H1 (cell line): ENCODE measurements at regions not wholly inside any gene's neighbourhood (a gene's known extent, or its start where the extent isn't known, plus 50 kb on each side); places are given as distances from the start of the nearest gene placed in this dataset.

Experiments
- CTCF ChIA-PET: fragments of 300-600 bp; sonication (Branson Sonifier 250); formaldehyde crosslinking; loops from one replicate; lab custom pipeline; 2021; ENCODE audit not compliant: partially characterized antibody; lab: Charles Lee
- POLR2A ChIA-PET: fragments of 300-600 bp; sonication (Branson Sonifier 250); formaldehyde crosslinking; loops from one replicate; lab custom pipeline; 2021; ENCODE audit warnings: inconsistent platforms; ENCODE audit not compliant: partially characterized antibody; lab: Charles Lee
- DNase-seq, 2 experiments: peaks; one replicate each; pipeline versions ENCODE4 v3.0.0 to v3.0.0-alpha.2; 2010 to 2022; ENCODE audit warnings: low spot score in 2 of 2, low read depth in 1 of 2, mixed read lengths in 1 of 2
- FAIRE-seq: peaks from 2 replicates; lab custom pipeline; 2011; peaks lifted over from hg19 to GRCh38; lab: Jason Lieb, UNC
- H2AFZ ChIP-seq: 2 replicates; pipeline ENCODE4 v1.8.1; 2012; ENCODE audit warnings: low read length, inconsistent platforms
- H2AK5ac ChIP-seq: 2 replicates; pipeline ENCODE4 v1.6.1; 2013; ENCODE audit warnings: low read depth, low read length
- H2BK120ac ChIP-seq: replicated peaks from 2 replicates; pipeline ENCODE3; 2013; ENCODE audit warnings: low read depth, low read length, inconsistent platforms
- H2BK12ac ChIP-seq: 2 replicates; pipeline ENCODE4 v1.6.1; 2013; ENCODE audit warnings: low read depth, low read length
- H2BK15ac ChIP-seq: 2 replicates; pipeline ENCODE4 v1.6.1; 2013; ENCODE audit warnings: low read length
- H2BK20ac ChIP-seq: 2 replicates; pipeline ENCODE4 v1.6.1; 2013; ENCODE audit warnings: low read length
- H2BK5ac ChIP-seq: 2 replicates; pipeline ENCODE4 v1.6.1; 2013; ENCODE audit warnings: low read depth, low read length
- H3K14ac ChIP-seq: 2 replicates; pipeline ENCODE4 v1.6.1; 2013; ENCODE audit warnings: inconsistent platforms; ENCODE audit not compliant: insufficient read length
- H3K18ac ChIP-seq: 2 replicates; pipeline ENCODE4 v1.6.1; 2013; ENCODE audit warnings: low read length; ENCODE audit errors: extremely low read depth
- H3K23ac ChIP-seq: 2 replicates; pipeline ENCODE4 v1.6.1; 2013; ENCODE audit warnings: inconsistent platforms; ENCODE audit not compliant: insufficient read length
- H3K23me2 ChIP-seq: 2 replicates; pipeline ENCODE4 v1.6.1; 2013; ENCODE audit warnings: low read depth, low read length
- H3K27ac ChIP-seq: 2 replicates; pipeline ENCODE4 v1.6.1; 2011; ENCODE audit warnings: low read depth, low read length, inconsistent platforms
- H3K27me3 ChIP-seq, 4 experiments: replicated peaks in 1 of 4; 1 replicate in 1 of 4; 2 replicates in 3 of 4; pipeline versions ENCODE4 v1.6.1 to v1.8.1; 2011 to 2013; ENCODE audit warnings: low read length in 3 of 4, mild to moderate bottlenecking in 3 of 4, inconsistent platforms in 2 of 4, mixed read lengths in 2 of 4, moderate library complexity in 1 of 4; ENCODE audit not compliant: control insufficient read depth in 3 of 4, insufficient read depth in 3 of 4; ENCODE audit errors: extremely low read depth in 1 of 4
- H3K36me3 ChIP-seq, 4 experiments: 2 replicates each; pipeline versions ENCODE4 v1.6.1 to v1.8.1; 2011 to 2013; ENCODE audit warnings: mild to moderate bottlenecking in 4 of 4, low read length in 3 of 4, moderate library complexity in 2 of 4, control low read depth in 1 of 4, inconsistent platforms in 1 of 4; ENCODE audit not compliant: insufficient read depth in 4 of 4, control insufficient read depth in 2 of 4
- H3K4ac ChIP-seq: replicated peaks from 2 replicates; pipeline ENCODE3; 2013; ENCODE audit warnings: low read length, low read depth, mixed read lengths, inconsistent platforms; ENCODE audit not compliant: insufficient read length
- H3K4me1 ChIP-seq, 4 experiments: replicated peaks in 1 of 4; 1 replicate in 1 of 4; 2 replicates in 3 of 4; pipeline versions ENCODE4 v1.6.1 to v1.8.1; 2011 to 2013; ENCODE audit warnings: low read length in 3 of 4, inconsistent platforms in 2 of 4, mixed read lengths in 1 of 4; ENCODE audit not compliant: insufficient read depth in 4 of 4, control insufficient read depth in 3 of 4
- H3K4me2 ChIP-seq, 2 experiments: 2 replicates each; pipeline versions ENCODE4 v1.6.1 to v1.8.1; 2011 to 2013; ENCODE audit warnings: low read depth in 2 of 2, low read length in 2 of 2, control low read depth in 1 of 2, inconsistent platforms in 1 of 2, mild to moderate bottlenecking in 1 of 2; ENCODE audit not compliant: insufficient read depth in 1 of 2
- H3K4me3 ChIP-seq, 4 experiments: fragments of 200-600, 300-600 bp in 1 of 4; sonication (generic), shearing (Covaris generic), sonication (Bioruptor Twin) in 1 of 4; 2 replicates each; pipeline versions ENCODE4 v1.5.1 to v1.8.1; 2011 to 2016; ENCODE audit warnings: low read length in 4 of 4, low read depth in 3 of 4, control low read depth in 2 of 4, inconsistent platforms in 2 of 4, mild to moderate bottlenecking in 2 of 4, mixed read lengths in 1 of 4, moderate library complexity in 1 of 4; ENCODE audit not compliant: insufficient read depth in 2 of 4; ENCODE audit errors: extremely low read depth in 1 of 4
- H3K56ac ChIP-seq: replicated peaks from 2 replicates; pipeline ENCODE3; 2013; ENCODE audit warnings: low read depth, mild to moderate bottlenecking, mixed read lengths, low read length, inconsistent platforms; ENCODE audit not compliant: insufficient read length
- H3K79me1 ChIP-seq: 2 replicates; pipeline ENCODE4 v1.6.1; 2013; ENCODE audit warnings: low read depth, low read length, control low read depth
- H3K79me2 ChIP-seq, 2 experiments: 2 replicates each; pipeline versions ENCODE4 v1.6.1 to v1.8.1; 2012 to 2013; ENCODE audit warnings: low read length in 2 of 2, mild to moderate bottlenecking in 2 of 2, inconsistent platforms in 1 of 2; ENCODE audit not compliant: insufficient read depth in 2 of 2, control insufficient read depth in 1 of 2
- H3K9ac ChIP-seq, 4 experiments: replicated peaks in 1 of 4; 1 replicate in 1 of 4; 2 replicates in 3 of 4; pipeline versions ENCODE4 v1.6.1 to v1.8.1; 2011 to 2013; ENCODE audit warnings: low read depth in 3 of 4, low read length in 3 of 4, control low read depth in 2 of 4, mild to moderate bottlenecking in 2 of 4, moderate library complexity in 2 of 4, inconsistent platforms in 1 of 4; ENCODE audit errors: extremely low read depth in 1 of 4
- H3K9me3 ChIP-seq, 2 experiments: 2 replicates each; pipeline versions ENCODE4 v1.6.1 to v1.8.1; 2012 to 2013; ENCODE audit warnings: mild to moderate bottlenecking in 2 of 2, moderate library complexity in 2 of 2, control low read depth in 1 of 2, inconsistent platforms in 1 of 2, low read depth in 1 of 2, low read length in 1 of 2, mixed read lengths in 1 of 2; ENCODE audit not compliant: insufficient read depth in 2 of 2
- H4K20me1 ChIP-seq, 2 experiments: replicated peaks in 1 of 2; 2 replicates each; pipeline versions ENCODE3 to v1.8.1; 2011 to 2013; ENCODE audit warnings: inconsistent platforms in 2 of 2, low read length in 2 of 2, mild to moderate bottlenecking in 1 of 2; ENCODE audit not compliant: insufficient read depth in 2 of 2, control insufficient read depth in 1 of 2
- H4K5ac ChIP-seq: 2 replicates; pipeline ENCODE4 v1.6.1; 2013; ENCODE audit warnings: low read length, low read depth, mixed read lengths, inconsistent platforms; ENCODE audit not compliant: insufficient read length
- H4K8ac ChIP-seq: 2 replicates; pipeline ENCODE4 v1.8.0; 2013; ENCODE audit warnings: mild to moderate bottlenecking, moderate library complexity, low read length, inconsistent platforms; ENCODE audit not compliant: insufficient read depth; ENCODE audit errors: extremely low read depth
- H4K91ac ChIP-seq: replicated peaks from 2 replicates; pipeline ENCODE3; 2013; ENCODE audit warnings: low read length, mixed read lengths, inconsistent platforms; ENCODE audit not compliant: insufficient read length
- PHF8 ChIP-seq: fragments of 200-600 bp; sonication (generic); conservative IDR thresholded peaks from 2 replicates; pipeline ENCODE4 v1.7.1; 2012; ENCODE audit warnings: low read depth, mild to moderate bottlenecking, inconsistent platforms, low read length, moderate library complexity
- SAP30 ChIP-seq: fragments of 300-600 bp; sonication (generic); IDR thresholded peaks from 2 replicates; pipeline ENCODE4 v1.7.1; 2012; ENCODE audit warnings: low read length, moderate library complexity, mild to moderate bottlenecking, inconsistent platforms; ENCODE audit not compliant: insufficient read depth, insufficient replicate concordance
- SIN3A ChIP-seq, 2 experiments: IDR thresholded peaks in 1 of 2; conservative IDR thresholded peaks in 1 of 2; 2 replicates each; pipeline ENCODE4 v1.6.1; 2011 to 2012; ENCODE audit warnings: low read length in 2 of 2, improper control_type of control experiment in 1 of 2, low read depth in 1 of 2, mild to moderate bottlenecking in 1 of 2
- SRF ChIP-seq: IDR thresholded peaks from 2 replicates; pipeline ENCODE4 v1.6.1; 2011; ENCODE audit warnings: mild to moderate bottlenecking, low read depth, low read length, moderate library complexity
- TAF7 ChIP-seq: optimal IDR thresholded peaks from 2 replicates; pipeline ENCODE3; 2011; ENCODE audit warnings: low read depth, mild to moderate bottlenecking, inconsistent platforms, low read length, moderate library complexity, borderline replicate concordance
- TCF12 ChIP-seq: IDR thresholded peaks from 2 replicates; pipeline ENCODE4 v1.6.1; 2011; ENCODE audit warnings: low read depth, mild to moderate bottlenecking, low read length
- ZNF274 ChIP-seq: IDR thresholded peaks from 2 replicates; pipeline ENCODE4 v1.7.0; 2012; ENCODE audit warnings: low read length, borderline replicate concordance; ENCODE audit errors: extremely low read depth
- WGBS, 2 experiments: shearing (Covaris generic) in 1 of 2; methylation state at CpG; one replicate each; pipeline versions ENCODE4 v1.1.6 to v1.1.7; 2013 to 2015; ENCODE audit warnings: low lambda C conversion rate in 2 of 2, mixed read lengths in 2 of 2, inconsistent platforms in 1 of 2, low coverage in 1 of 2, missing lambda C conversion rate in 1 of 2; ENCODE audit not compliant: insufficient replicate concordance in 2 of 2, insufficient coverage in 1 of 2, insufficient read length in 1 of 2; ENCODE audit errors: extremely low coverage in 1 of 2, missing lambda C conversion rate in 1 of 2; 5-methylcytosine and 5-hydroxymethylcytosine counted together
- TF ChIP-seq, protein P1 (sequence below): IDR thresholded peaks from 2 replicates; pipeline ENCODE4 v1.6.1; 2011; ENCODE audit warnings: low read length, improper control_type of control experiment
- TF ChIP-seq, protein P2 (sequence below): IDR thresholded peaks from 2 replicates; pipeline ENCODE4 v1.6.1; 2012; ENCODE audit warnings: inconsistent platforms

DNA sequence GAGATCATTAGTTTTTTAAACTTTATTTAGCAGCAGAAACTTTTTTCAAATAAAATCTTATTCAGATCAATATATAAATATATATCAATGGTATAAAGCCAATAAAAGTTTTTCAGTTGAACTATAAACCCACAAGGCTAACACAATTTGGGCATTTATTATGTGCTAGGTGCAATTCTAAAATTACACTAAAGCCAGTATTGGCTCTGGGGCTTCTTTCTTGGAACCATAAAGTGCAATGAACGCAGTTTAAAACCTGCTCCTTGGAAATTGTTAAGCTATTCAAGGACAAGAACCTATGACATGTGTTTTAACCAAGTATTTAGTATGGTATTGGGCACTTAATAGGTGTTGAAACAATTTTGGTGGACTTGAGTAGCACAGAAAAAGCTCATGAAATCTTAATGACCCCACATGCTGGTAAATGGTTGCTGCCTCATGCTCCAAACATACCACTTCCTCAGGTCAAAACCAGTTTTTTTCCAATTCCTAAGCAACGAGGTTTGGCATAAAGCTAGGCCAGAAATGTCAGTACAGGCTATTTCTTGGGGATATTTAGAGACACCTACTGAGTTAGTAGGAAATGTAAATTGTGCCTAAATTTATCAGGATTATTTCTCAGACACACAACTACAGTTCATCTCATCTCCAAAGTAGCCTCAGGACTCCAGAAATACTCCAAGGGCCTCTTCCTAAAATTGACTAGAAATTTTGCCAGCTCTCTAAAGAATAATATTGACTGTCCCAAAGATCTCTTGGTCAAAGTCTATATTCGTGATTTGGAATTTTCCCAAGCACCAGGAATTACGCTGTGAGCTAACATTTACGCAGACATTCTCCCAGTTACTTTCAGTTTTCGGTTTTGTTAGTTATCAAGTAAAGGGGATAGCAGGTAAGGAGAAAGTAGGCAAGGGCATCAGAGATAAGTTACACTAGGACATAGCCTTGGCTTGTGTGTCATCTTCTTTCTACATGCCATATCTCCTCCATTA, 90.9 kb upstream of the LGSN start:
- 88% methylated on average over 6 of the region's 6 CpGs; no CpG with 5 or more reads in 1 of the 2 experiments for WGBS, 2 experiments
- Histone ChIP-seq H3K18ac (no peak overlapping the region), H2BK12ac (no peak overlapping the region), H3K14ac (no peak overlapping the region), H2BK120ac (no peak overlapping the region), H3K23ac (no peak overlapping the region), H4K91ac (no peak overlapping the region), H3K4me2 (no peak overlapping the region), H3K56ac (no peak overlapping the region), H2BK15ac (no peak overlapping the region), H4K5ac (no peak overlapping the region), H3K27me3 (no peaks in the 10 kb centered on the region), H3K79me1 (no peaks in the 10 kb centered on the region), H3K4me1 (no peaks in the 10 kb centered on the region), H3K79me2 (no peaks in the 10 kb centered on the region), H3K23me2 (no peaks in the 10 kb centered on the region; the same call in 1 of the 2 replicates), H2AK5ac (no peak overlapping the region), H3K27ac (no peak overlapping the region), H3K4me3 (no peak overlapping the region), H3K36me3 (no peaks in the 10 kb centered on the region), H3K9ac (no peak overlapping the region), H4K8ac (no peak overlapping the region), H4K20me1 (no peaks in the 10 kb centered on the region), H3K9me3 (no peaks in the 10 kb centered on the region), H3K4ac (no peak overlapping the region), H2BK5ac (no peak overlapping the region), H2BK20ac (no peak overlapping the region), H2AFZ (no peak overlapping the region)
- DNase-seq (no peak), FAIRE-seq (no peak)
- POLR2A ChIA-PET, result no interaction called here
- CTCF ChIA-PET, result interaction anchor here (0.6 to 1.7 kb wide), 2 partner anchors 28 to 58 kb away, joined by 3 to 5 read pairs; no protein-coding TSS in a partner anchor
- TF ChIP-seq TCF12, result no peak
- no peak for TF ChIP-seq SIN3A (conservative IDR thresholded peaks at IDR 0.05 in 1 of 2, IDR thresholded peaks at IDR 0.05 in 1 of 2; ENCODE audit: low read depth in 1 of 2, low read length in 2 of 2)
- TF ChIP-seq SAP30, result no peak
- TF ChIP-seq SRF, result no peak
- TF ChIP-seq, protein P1, sequence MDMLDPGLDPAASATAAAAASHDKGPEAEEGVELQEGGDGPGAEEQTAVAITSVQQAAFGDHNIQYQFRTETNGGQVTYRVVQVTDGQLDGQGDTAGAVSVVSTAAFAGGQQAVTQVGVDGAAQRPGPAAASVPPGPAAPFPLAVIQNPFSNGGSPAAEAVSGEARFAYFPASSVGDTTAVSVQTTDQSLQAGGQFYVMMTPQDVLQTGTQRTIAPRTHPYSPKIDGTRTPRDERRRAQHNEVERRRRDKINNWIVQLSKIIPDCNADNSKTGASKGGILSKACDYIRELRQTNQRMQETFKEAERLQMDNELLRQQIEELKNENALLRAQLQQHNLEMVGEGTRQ, result no peak
- TF ChIP-seq, protein P2, sequence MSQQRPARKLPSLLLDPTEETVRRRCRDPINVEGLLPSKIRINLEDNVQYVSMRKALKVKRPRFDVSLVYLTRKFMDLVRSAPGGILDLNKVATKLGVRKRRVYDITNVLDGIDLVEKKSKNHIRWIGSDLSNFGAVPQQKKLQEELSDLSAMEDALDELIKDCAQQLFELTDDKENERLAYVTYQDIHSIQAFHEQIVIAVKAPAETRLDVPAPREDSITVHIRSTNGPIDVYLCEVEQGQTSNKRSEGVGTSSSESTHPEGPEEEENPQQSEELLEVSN, result no peak
- TF ChIP-seq PHF8, result no peak
- TF ChIP-seq TAF7, result no peak
- no peak for TF ChIP-seq ZNF274
